ENCODE measurements at regions not wholly inside any gene's neighbourhood (a gene's known extent, or its start where the extent isn't known, plus 50 kb on each side); places are given as distances from the start of the nearest gene placed in this dataset.

DNA sequence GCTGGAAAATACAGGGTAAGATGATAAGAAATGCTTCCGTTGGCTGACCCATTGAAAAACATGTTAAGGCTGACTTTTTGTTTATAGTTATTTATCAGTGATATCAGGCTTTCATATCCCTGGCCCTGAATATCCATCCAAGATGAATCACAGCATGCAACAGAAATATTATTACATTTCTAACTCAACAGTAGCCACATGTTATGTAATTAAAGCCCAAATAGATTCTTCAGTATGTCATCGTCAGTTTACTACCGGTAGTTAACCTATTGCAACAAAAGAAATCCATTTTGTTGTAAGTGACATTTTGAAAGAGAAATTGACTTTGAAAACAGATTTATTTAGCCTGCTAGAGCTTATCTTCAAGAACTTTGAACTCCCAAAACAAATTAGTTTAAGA, 354.1 kb upstream of the CELF2 start:
- Histone ChIP-seq H3K4me3 (replicated peaks in 1 of 2; ENCODE audit: low read depth in 1 of 2, low read length in 2 of 2) (no peak overlapping the region), H3K4me1 (ENCODE audit: control insufficient read depth in 1 of 2, insufficient read depth in 2 of 2, low read length in 2 of 2) (no peaks in the 10 kb centered on the region), H3K27ac (ENCODE audit: low read depth, low read length) (no peak overlapping the region), H3K9ac (ENCODE audit: low read length) (no peak overlapping the region), H3K9me3 (ENCODE audit: control insufficient read depth in 1 of 2, insufficient read depth in 1 of 2, low read depth in 1 of 2, low read length in 2 of 2) (peaks cover 8 to 37% of the 10 kb centered on the region in 2 experiments; a peak in 2 of 4 replicates), H3K36me3 (ENCODE audit: control insufficient read depth in 1 of 2, insufficient read depth in 2 of 2, low read length in 2 of 2) (no peaks in the 10 kb centered on the region), H4K20me1 (ENCODE audit: insufficient read depth) (no peaks in the 10 kb centered on the region), H3K79me2 (ENCODE audit: insufficient read depth, low read length) (no peaks in the 10 kb centered on the region), H3K9me2 (ENCODE audit: insufficient read depth) (no peaks in the 10 kb centered on the region), H3K27me3 (ENCODE audit: insufficient read depth, low read length) (no peaks in the 10 kb centered on the region), H2AFZ (ENCODE audit: low read depth, low read length, poor library complexity, severe bottlenecking) (no peak overlapping the region), H3K4me2 (ENCODE audit: low read length) (no peak overlapping the region)
- intact Hi-C loops (cut with micrococcal nuclease): no loop called here
- ATAC-seq (no peak), DNase-seq (ENCODE audit: low read depth, low spot score) (no peak)
- ChIA-PET RAD21 (ENCODE audit: low non-redundant PET in 1 of 2, low total read pairs in 2 of 2, uncharacterized antibody in 2 of 2, unreplicated experiment in 2 of 2) (no interaction called here), CTCF (no interaction called here), POLR2A (no interaction called here)
- TF ChIP-seq RAD21 (IDR thresholded peaks at IDR 0.05; ENCODE audit: low read depth): no peak
- no peak for TF ChIP-seq CBX3 (IDR thresholded peaks at IDR 0.05; ENCODE audit: low read depth)
- TF ChIP-seq ZNF274 (IDR thresholded peaks at IDR 0.05; ENCODE audit: low read depth, low read length): no peak
- no peak for TF ChIP-seq SP1 (IDR thresholded peaks at IDR 0.05; ENCODE audit: low read depth)
- TF ChIP-seq TCF7L2 (IDR thresholded peaks at IDR 0.05; ENCODE audit: borderline replicate concordance, extremely low read depth, insufficient read depth, insufficient read length): no peak
- TF ChIP-seq, protein P1, sequence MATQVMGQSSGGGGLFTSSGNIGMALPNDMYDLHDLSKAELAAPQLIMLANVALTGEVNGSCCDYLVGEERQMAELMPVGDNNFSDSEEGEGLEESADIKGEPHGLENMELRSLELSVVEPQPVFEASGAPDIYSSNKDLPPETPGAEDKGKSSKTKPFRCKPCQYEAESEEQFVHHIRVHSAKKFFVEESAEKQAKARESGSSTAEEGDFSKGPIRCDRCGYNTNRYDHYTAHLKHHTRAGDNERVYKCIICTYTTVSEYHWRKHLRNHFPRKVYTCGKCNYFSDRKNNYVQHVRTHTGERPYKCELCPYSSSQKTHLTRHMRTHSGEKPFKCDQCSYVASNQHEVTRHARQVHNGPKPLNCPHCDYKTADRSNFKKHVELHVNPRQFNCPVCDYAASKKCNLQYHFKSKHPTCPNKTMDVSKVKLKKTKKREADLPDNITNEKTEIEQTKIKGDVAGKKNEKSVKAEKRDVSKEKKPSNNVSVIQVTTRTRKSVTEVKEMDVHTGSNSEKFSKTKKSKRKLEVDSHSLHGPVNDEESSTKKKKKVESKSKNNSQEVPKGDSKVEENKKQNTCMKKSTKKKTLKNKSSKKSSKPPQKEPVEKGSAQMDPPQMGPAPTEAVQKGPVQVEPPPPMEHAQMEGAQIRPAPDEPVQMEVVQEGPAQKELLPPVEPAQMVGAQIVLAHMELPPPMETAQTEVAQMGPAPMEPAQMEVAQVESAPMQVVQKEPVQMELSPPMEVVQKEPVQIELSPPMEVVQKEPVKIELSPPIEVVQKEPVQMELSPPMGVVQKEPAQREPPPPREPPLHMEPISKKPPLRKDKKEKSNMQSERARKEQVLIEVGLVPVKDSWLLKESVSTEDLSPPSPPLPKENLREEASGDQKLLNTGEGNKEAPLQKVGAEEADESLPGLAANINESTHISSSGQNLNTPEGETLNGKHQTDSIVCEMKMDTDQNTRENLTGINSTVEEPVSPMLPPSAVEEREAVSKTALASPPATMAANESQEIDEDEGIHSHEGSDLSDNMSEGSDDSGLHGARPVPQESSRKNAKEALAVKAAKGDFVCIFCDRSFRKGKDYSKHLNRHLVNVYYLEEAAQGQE (IDR thresholded peaks at IDR 0.05; ENCODE audit: low read depth): no peak
- TF ChIP-seq CEBPB (IDR thresholded peaks at IDR 0.05; ENCODE audit: low read depth): no peak
- TF ChIP-seq ELF1 (IDR thresholded peaks at IDR 0.05; ENCODE audit: borderline replicate concordance, low read depth): no peak
- TF ChIP-seq EZH2 (IDR thresholded peaks at IDR 0.05): no peak
- TF ChIP-seq, protein P2, sequence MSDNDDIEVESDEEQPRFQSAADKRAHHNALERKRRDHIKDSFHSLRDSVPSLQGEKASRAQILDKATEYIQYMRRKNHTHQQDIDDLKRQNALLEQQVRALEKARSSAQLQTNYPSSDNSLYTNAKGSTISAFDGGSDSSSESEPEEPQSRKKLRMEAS (IDR thresholded peaks at IDR 0.05): no peak
- TF ChIP-seq SIN3A (IDR thresholded peaks at IDR 0.05; ENCODE audit: low read depth): no peak
- TF ChIP-seq POLR2A (IDR thresholded peaks at IDR 0.05; ENCODE audit: borderline replicate concordance, extremely low read depth, insufficient read depth, insufficient read length): no peak
- BruUV-seq (replicated peaks): no TSS peak

All from HCT116 (cell line).